Caco-2 (cell line): ENCODE measurements at regions not wholly inside any gene's neighbourhood (a gene's known extent, or its start where the extent isn't known, plus 50 kb on each side); places are given as distances from the start of the nearest gene placed in this dataset.
A peak's percentile ranks its signal among the peaks of the same experiment; 100 is the strongest.

Source experiments
- BruUV-seq: library from RNA; stranded (reverse); fragments of 400-500 nt; replicated peaks from 2 replicates; lab custom pipeline; 2021; lab: Mats Ljungman, UMichigan
- CTCF ChIA-PET: fragments of 300-600 bp; sonication (Branson Sonifier 250); formaldehyde crosslinking; loops from one replicate; lab custom pipeline; 2022; ENCODE audit warnings: antibody characterized with exemption; lab: Charles Lee
- POLR2A ChIA-PET: fragments of 300-600 bp; sonication (Branson Sonifier 250); formaldehyde crosslinking; loops from one replicate; lab custom pipeline; 2022; ENCODE audit warnings: antibody characterized with exemption; lab: Charles Lee
- DNase-seq, 2 experiments: peaks; one replicate each; pipeline versions ENCODE4 v3.0.0 to v3.0.0-alpha.2; 2020 to 2022
- H3K27me3 ChIP-seq: replicated peaks from 2 replicates; pipeline ENCODE4 v1.6.0; 2011; ENCODE audit warnings: low read length; ENCODE audit not compliant: control insufficient read depth, insufficient read depth
- H3K36me3 ChIP-seq: 2 replicates; pipeline ENCODE4 v1.5.1; 2011; ENCODE audit warnings: low read length; ENCODE audit not compliant: control insufficient read depth, insufficient read depth
- H3K4me1 ChIP-seq: fragments of 250-450 bp; sonication (Bioruptor Pico); 2 replicates; pipeline ENCODE4 v1.5.1; 2020; ENCODE audit warnings: mild to moderate bottlenecking
- H3K4me3 ChIP-seq: 2 replicates; pipeline ENCODE4 v1.5.1; 2011; ENCODE audit warnings: low read depth, mild to moderate bottlenecking, control low read depth, low read length
- H3K9me3 ChIP-seq: fragments of 250-450 bp; sonication (Bioruptor Pico); 2 replicates; pipeline ENCODE4 v1.5.1; 2020; ENCODE audit warnings: mild to moderate bottlenecking, moderate library complexity
- H3K27ac Mint-ChIP-seq: one replicate; pipeline ENCODE4 v1.8.0; 2022; ENCODE audit warnings: mixed read lengths; ENCODE audit not compliant: unreplicated experiment
- H3K27me3 Mint-ChIP-seq: one replicate; pipeline ENCODE4 v1.8.0; 2022; ENCODE audit warnings: mixed read lengths; ENCODE audit not compliant: insufficient read depth, unreplicated experiment
- H3K36me3 Mint-ChIP-seq: one replicate; pipeline ENCODE4 v1.8.0; 2022; ENCODE audit warnings: mild to moderate bottlenecking, mixed read lengths; ENCODE audit not compliant: insufficient read depth, unreplicated experiment
- H3K4me1 Mint-ChIP-seq: one replicate; pipeline ENCODE4 v1.8.0; 2022; ENCODE audit warnings: low read depth, mixed read lengths; ENCODE audit not compliant: unreplicated experiment
- H3K4me3 Mint-ChIP-seq: one replicate; pipeline ENCODE4 v1.8.0; 2022; ENCODE audit warnings: mild to moderate bottlenecking, moderate library complexity, mixed read lengths; ENCODE audit not compliant: unreplicated experiment
- H3K9me3 Mint-ChIP-seq: one replicate; pipeline ENCODE4 v1.8.0; 2022; ENCODE audit warnings: mixed read lengths; ENCODE audit not compliant: unreplicated experiment
- CTCF ChIP-seq, 2 experiments: fragments of 200-600 bp in 1 of 2; IDR thresholded peaks; 1 replicate in 1 of 2; 2 replicates in 1 of 2; pipeline versions ENCODE4 v1.5.1 to v1.8.0; 2011 to 2022; ENCODE audit warnings: antibody characterized with exemption in 1 of 2, control low read depth in 1 of 2, inconsistent platforms in 1 of 2, low read depth in 1 of 2, low read length in 1 of 2, mild to moderate bottlenecking in 1 of 2, moderate library complexity in 1 of 2; ENCODE audit not compliant: insufficient read depth in 1 of 2, severe bottlenecking in 1 of 2, unreplicated experiment in 1 of 2
- intact Hi-C: fragments of 100-400 bp; cut with micrococcal nuclease; formaldehyde crosslinking; loops from one replicate; pipeline ENCODE4 v1.10.0; 2022; ENCODE audit not compliant: unreplicated experiment

GRCh38 chr10:3484306-3485056 is 300.5 kb downstream of the KLF6 start:
- peak overlapping the region; percentile 26 for H3K27ac Mint-ChIP-seq
- Histone ChIP-seq H3K9me3 (no peaks in the 10 kb centered on the region), H3K4me3 (no peak overlapping the region), H3K36me3 (no peaks in the 10 kb centered on the region), H3K4me1 (peaks cover 35% of the 10 kb centered on the region), H3K27me3 (no peaks in the 10 kb centered on the region)
- no peak for TF ChIP-seq CTCF (IDR thresholded peaks at IDR 0.05; ENCODE audit: insufficient read depth in 1 of 2, low read depth in 1 of 2, low read length in 1 of 2, severe bottlenecking in 1 of 2, unreplicated experiment in 1 of 2)
- peaks cover 39% of the 10 kb centered on the region for H3K4me1 Mint-ChIP-seq
- BruUV-seq = no TSS peak
- CTCF ChIA-PET = no interaction called here
- intact Hi-C loops = loop anchor here (10.0 kb wide), 2 partner anchors 260 to 300 kb away; partner anchors contain the start of gene KLF6
- no peak overlapping the region for H3K4me3 Mint-ChIP-seq
- peaks cover 17% of the 10 kb centered on the region for H3K36me3 Mint-ChIP-seq
- H3K9me3 Mint-ChIP-seq = peaks cover 11% of the 10 kb centered on the region
- POLR2A ChIA-PET = no interaction called here
- no peak for DNase-seq
- H3K27me3 Mint-ChIP-seq = no peaks in the 10 kb centered on the region

- Mint-ChIP-seq H3K4me1 (peaks cover 38% of the 10 kb centered on the region), H3K27ac (peak overlapping the region; percentile 90), H3K9me3 (no peaks in the 10 kb centered on the region), H3K27me3 (no peaks in the 10 kb centered on the region), H3K4me3 (peak overlapping the region; percentile 64), H3K36me3 (peaks cover 17% of the 10 kb centered on the region)
- Histone ChIP-seq H3K36me3 (no peaks in the 10 kb centered on the region), H3K27me3 (no peaks in the 10 kb centered on the region), H3K4me3 (no peak overlapping the region), H3K9me3 (no peaks in the 10 kb centered on the region), H3K4me1 (peaks cover 35% of the 10 kb centered on the region)
- intact Hi-C loops = loop anchor here (1.0 to 10.0 kb wide), 4 partner anchors 18 to 302 kb away; partner anchors contain the start of gene KLF6
- BruUV-seq = TSS peak; percentile 97
- POLR2A ChIA-PET = no interaction called here
- peak; percentile 87 to 89 for DNase-seq
- CTCF ChIA-PET = no interaction called here
- TF ChIP-seq CTCF (IDR thresholded peaks at IDR 0.05; ENCODE audit: insufficient read depth in 1 of 2, low read depth in 1 of 2, low read length in 1 of 2, severe bottlenecking in 1 of 2, unreplicated experiment in 1 of 2) = no peak
Measured at GRCh38 chr10:3482200-3482993, 302.6 kb downstream of the KLF6 start.

GRCh38 chr10:3481496-3481895 is 303.5 kb downstream of the KLF6 start:
- DNase-seq = no peak
- peaks cover 26% of the 10 kb centered on the region for H3K4me1 ChIP-seq
- intact Hi-C loops = loop anchor here (10.0 kb wide), 2 partner anchors 263 to 303 kb away; partner anchors contain the start of gene KLF6
- H3K4me3 Mint-ChIP-seq = peak overlapping the region; percentile 64
- H3K36me3 ChIP-seq = no peaks in the 10 kb centered on the region
- H3K27ac Mint-ChIP-seq = peak overlapping the region; percentile 90
- no peaks in the 10 kb centered on the region for H3K27me3 Mint-ChIP-seq
- no peaks in the 10 kb centered on the region for H3K9me3 ChIP-seq
- no peak for TF ChIP-seq CTCF (IDR thresholded peaks at IDR 0.05; ENCODE audit: insufficient read depth in 1 of 2, low read depth in 1 of 2, low read length in 1 of 2, severe bottlenecking in 1 of 2, unreplicated experiment in 1 of 2)
- ChIA-PET CTCF (no interaction called here), POLR2A (no interaction called here)
- no TSS peak for BruUV-seq
- H3K4me1 Mint-ChIP-seq = peaks cover 30% of the 10 kb centered on the region
- no peaks in the 10 kb centered on the region for H3K9me3 Mint-ChIP-seq
- no peak overlapping the region for H3K4me3 ChIP-seq
- H3K27me3 ChIP-seq = no peaks in the 10 kb centered on the region
- H3K36me3 Mint-ChIP-seq = peaks cover 17% of the 10 kb centered on the region
